Right atrium auricular region (tissue), 2 donors: ENCODE measurements at regions not wholly inside any gene's neighbourhood (a gene's known extent, or its start where the extent isn't known, plus 50 kb on each side); places are given as distances from the start of the nearest gene placed in this dataset.

ENCODE experiments used
- DNase-seq: peaks from one replicate; pipeline ENCODE4 v3.0.0-alpha.2; 2019; ENCODE audit warnings: low spot score
- H3K27ac ChIP-seq, 2 donors: fragments of 200-600 bp; sonication (generic); 1 replicate in 1 of 2; 2 replicates in 1 of 2; pipeline ENCODE4 v1.5.1; 2016 to 2019
- H3K27me3 ChIP-seq, 2 donors: fragments of 200-600 bp; sonication (generic); one replicate each; pipeline versions ENCODE4 v1.5.1 to v1.6.0; 2017 to 2019
- H3K36me3 ChIP-seq: fragments of 200-600 bp; sonication (generic); one replicate; pipeline ENCODE4 v1.5.1; 2016
- H3K4me1 ChIP-seq, 2 donors: fragments of 200-600 bp; sonication (generic); one replicate each; pipeline versions ENCODE4 v1.5.1 to v1.6.0; 2017 to 2019
- H3K4me3 ChIP-seq, 2 donors: fragments of 200-600 bp; sonication (generic); 1 replicate in 1 of 2; 2 replicates in 1 of 2; pipeline ENCODE4 v1.5.1; 2017 to 2019; ENCODE audit warnings: mild to moderate bottlenecking in 1 of 2, moderate library complexity in 1 of 2
- H3K9me3 ChIP-seq, 2 donors: fragments of 200-600 bp; sonication (generic); one replicate each; pipeline ENCODE4 v1.5.1; 2019
- CTCF ChIP-seq, 2 donors: fragments of 200-600 bp; sonication (generic); IDR thresholded peaks; one replicate each; pipeline ENCODE4 v1.5.1; 2019; ENCODE audit warnings: antibody characterized with exemption in 2 of 2

GRCh38 chr4:179417357-179417756, 1975.1 kb upstream of the AGA start:
- no peak for TF ChIP-seq CTCF (IDR thresholded peaks at IDR 0.05)
- Histone ChIP-seq H3K4me1 (no peaks in the 10 kb centered on the region), H3K4me3 (no peak overlapping the region)

GRCh38 chr4:179437962-179438361, 1995.7 kb upstream of the AGA start:
- Histone ChIP-seq H3K4me3 (no peak overlapping the region), H3K27ac (no peak overlapping the region), H3K9me3 (no peaks in the 10 kb centered on the region), H3K4me1 (no peaks in the 10 kb centered on the region), H3K27me3 (no peaks in the 10 kb centered on the region), H3K36me3 (no peaks in the 10 kb centered on the region)
- no peak for TF ChIP-seq CTCF (IDR thresholded peaks at IDR 0.05)
- no peak for DNase-seq

More at GRCh38 chr4:179417357-179417756, 1975.1 kb upstream of the AGA start:
- no peak overlapping the region for H3K27ac ChIP-seq
- no peaks in the 10 kb centered on the region for H3K9me3 ChIP-seq
- H3K27me3 ChIP-seq = no peaks in the 10 kb centered on the region
- no peak for DNase-seq
- H3K36me3 ChIP-seq = no peaks in the 10 kb centered on the region

- no peaks in the 10 kb centered on the region for H3K4me1 ChIP-seq
- no peaks in the 10 kb centered on the region for H3K27me3 ChIP-seq
- no peaks in the 10 kb centered on the region for H3K36me3 ChIP-seq
- no peaks in the 10 kb centered on the region for H3K9me3 ChIP-seq
- no peak overlapping the region for H3K4me3 ChIP-seq
- DNase-seq = no peak
- H3K27ac ChIP-seq = no peak overlapping the region
- no peak for TF ChIP-seq CTCF (IDR thresholded peaks at IDR 0.05)
Observed at GRCh38 chr4:179441596-179441995, 1999.4 kb upstream of the AGA start.

- H3K27ac ChIP-seq = no peak overlapping the region
Observed at GRCh38 chr4:179447308-179447707, 2005.1 kb upstream of the AGA start.

GRCh38 chr4:179465131-179465797, 2023.0 kb upstream of the AGA start:
- Histone ChIP-seq H3K4me1 (no peaks in the 10 kb centered on the region), H3K36me3 (no peaks in the 10 kb centered on the region), H3K4me3 (no peak overlapping the region), H3K9me3 (no peaks in the 10 kb centered on the region), H3K27me3 (no peaks in the 10 kb centered on the region), H3K27ac (no peak overlapping the region)
- no peak for TF ChIP-seq CTCF (IDR thresholded peaks at IDR 0.05)
- DNase-seq = no peak

More at GRCh38 chr4:179447308-179447707, 2005.1 kb upstream of the AGA start:
- DNase-seq = no peak
- Histone ChIP-seq H3K27me3 (no peaks in the 10 kb centered on the region), H3K4me1 (no peaks in the 10 kb centered on the region), H3K36me3 (no peaks in the 10 kb centered on the region), H3K4me3 (no peak overlapping the region), H3K9me3 (no peaks in the 10 kb centered on the region)
- no peak for TF ChIP-seq CTCF (IDR thresholded peaks at IDR 0.05)

GRCh38 chr4:179467878-179468277, 2025.6 kb upstream of the AGA start:
- H3K4me3 ChIP-seq = no peak overlapping the region

More at GRCh38 chr4:179467878-179468277, 2025.6 kb upstream of the AGA start:
- H3K9me3 ChIP-seq = no peaks in the 10 kb centered on the region
- DNase-seq = no peak
- H3K27ac ChIP-seq = no peak overlapping the region
- H3K36me3 ChIP-seq = no peaks in the 10 kb centered on the region
- no peak for TF ChIP-seq CTCF (IDR thresholded peaks at IDR 0.05)
- no peaks in the 10 kb centered on the region for H3K27me3 ChIP-seq
- no peaks in the 10 kb centered on the region for H3K4me1 ChIP-seq
